K562 (cell line): ENCODE measurements at regions not wholly inside any gene's neighbourhood (a gene's known extent, or its start where the extent isn't known, plus 50 kb on each side); places are given as distances from the start of the nearest gene placed in this dataset.

Source experiments
- HINFP ChIP-seq: fragments of 450-650 bp; conservative IDR thresholded peaks from 2 replicates; pipeline ENCODE4 v1.6.1; 2016; ENCODE audit warnings: missing genetic modification characterization, low read depth, mild to moderate bottlenecking, control low read depth, missing compliant biosample characterization
- HNRNPLL ChIP-seq: fragments of 200-400 bp; formaldehyde crosslinking; IDR thresholded peaks from 2 replicates; pipeline ENCODE4 v1.6.1; 2017; ENCODE audit warnings: low read length, low read depth, mild to moderate bottlenecking; ENCODE audit not compliant: poor library complexity, severe bottlenecking
- MEIS2 ChIP-seq: fragments of 450-650 bp; IDR thresholded peaks from 2 replicates; pipeline ENCODE4 v1.6.1; 2014; ENCODE audit warnings: mild to moderate bottlenecking; ENCODE audit not compliant: partially characterized antibody
- RFX5 ChIP-seq: IDR thresholded peaks from 2 replicates; pipeline ENCODE4 v1.6.1; 2011; ENCODE audit warnings: low read depth, mild to moderate bottlenecking, improper control_type of control experiment, low read length
- ZNF384 ChIP-seq: IDR thresholded peaks from 2 replicates; pipeline ENCODE4 v1.6.1; 2012; ENCODE audit warnings: low read depth, low read length, improper control_type of control experiment
- TF ChIP-seq, protein P1 (sequence below): fragments of 450-650 bp; IDR thresholded peaks from 2 replicates; pipeline ENCODE4 v1.6.1; 2017; ENCODE audit warnings: mild to moderate bottlenecking, moderate library complexity

- TF ChIP-seq MEIS2 (no peak), HNRNPLL (no peak), RFX5 (no peak), HINFP (tag) (no peak), ZNF384 (no peak)
- TF ChIP-seq, protein P1, sequence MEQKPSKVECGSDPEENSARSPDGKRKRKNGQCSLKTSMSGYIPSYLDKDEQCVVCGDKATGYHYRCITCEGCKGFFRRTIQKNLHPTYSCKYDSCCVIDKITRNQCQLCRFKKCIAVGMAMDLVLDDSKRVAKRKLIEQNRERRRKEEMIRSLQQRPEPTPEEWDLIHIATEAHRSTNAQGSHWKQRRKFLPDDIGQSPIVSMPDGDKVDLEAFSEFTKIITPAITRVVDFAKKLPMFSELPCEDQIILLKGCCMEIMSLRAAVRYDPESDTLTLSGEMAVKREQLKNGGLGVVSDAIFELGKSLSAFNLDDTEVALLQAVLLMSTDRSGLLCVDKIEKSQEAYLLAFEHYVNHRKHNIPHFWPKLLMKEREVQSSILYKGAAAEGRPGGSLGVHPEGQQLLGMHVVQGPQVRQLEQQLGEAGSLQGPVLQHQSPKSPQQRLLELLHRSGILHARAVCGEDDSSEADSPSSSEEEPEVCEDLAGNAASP: no peak
Measured at GRCh38 chr5:6829150-6829784, 116.0 kb downstream of the TENT4A start.
